NCI-H2107 treated with DMSO at 0.1 percent for 48 hours (cell line): ENCODE measurements at regions not wholly inside any gene's neighbourhood (a gene's known extent, or its start where the extent isn't known, plus 50 kb on each side); places are given as distances from the start of the nearest gene placed in this dataset.

ENCODE experiments used
- DNase-seq: peaks from one replicate; lab custom pipeline; 2025; ENCODE audit not compliant: unreplicated experiment; lab: John Stamatoyannopoulos, UW

GRCh38 chrX:139293991-139294390, 236.5 kb upstream of the F9 start:
- no peak for DNase-seq

- no peak for DNase-seq
Measured at GRCh38 chrX:139290310-139290709, 240.2 kb upstream of the F9 start.

GRCh38 chrX:139287155-139287924, 243.2 kb upstream of the F9 start:
- DNase-seq: no peak

GRCh38 chrX:139286342-139286741, 244.2 kb upstream of the F9 start:
- no peak for DNase-seq

- DNase-seq: no peak
Measured at GRCh38 chrX:139267851-139268250, 262.7 kb upstream of the F9 start.

GRCh38 chrX:139246295-139246694, 284.2 kb upstream of the F9 start:
- DNase-seq: no peak

- no peak for DNase-seq
Measured at GRCh38 chrX:139237141-139237540, 293.4 kb upstream of the F9 start.

GRCh38 chrX:139234898-139235297, 295.6 kb upstream of the F9 start:
- DNase-seq: no peak

- no peak for DNase-seq
Measured at GRCh38 chrX:139224953-139225665, 305.4 kb upstream of the F9 start.

GRCh38 chrX:139222511-139223200, 307.9 kb upstream of the F9 start:
- DNase-seq: no peak

- DNase-seq: no peak
Measured at GRCh38 chrX:139213241-139213709, 317.3 kb upstream of the F9 start.

- no peak for DNase-seq
Measured at GRCh38 chrX:139211568-139212182, 318.9 kb upstream of the F9 start.

- DNase-seq: no peak
Measured at GRCh38 chrX:139209342-139209741, 321.2 kb upstream of the F9 start.

- no peak for DNase-seq
Measured at GRCh38 chrX:139207655-139208054, 322.9 kb upstream of the F9 start.

- no peak for DNase-seq
Measured at GRCh38 chrX:139206914-139207313, 323.6 kb upstream of the F9 start.

GRCh38 chrX:139204898-139205667, 325.5 kb upstream of the F9 start:
- no peak for DNase-seq

GRCh38 chrX:139204571-139204897, 326.0 kb upstream of the F9 start:
- no peak for DNase-seq

GRCh38 chrX:139203651-139204570, 326.6 kb upstream of the F9 start:
- DNase-seq: no peak

GRCh38 chrX:139202742-139203420, 327.7 kb upstream of the F9 start:
- no peak for DNase-seq
